Amygdala (tissue), 56 donors: ENCODE measurements at regions not wholly inside any gene's neighbourhood (a gene's known extent, or its start where the extent isn't known, plus 50 kb on each side); places are given as distances from the start of the nearest gene placed in this dataset.
"Not testable (repeated sequence)": the region's sequence is repeated elsewhere in the genome, so short reads cannot be mapped to it uniquely, and the experiment has no call there.

Experiments
- DNase-seq, 56 donors: peaks; one replicate each; lab custom pipeline; 2025; lab: John Stamatoyannopoulos, UW

DNA sequence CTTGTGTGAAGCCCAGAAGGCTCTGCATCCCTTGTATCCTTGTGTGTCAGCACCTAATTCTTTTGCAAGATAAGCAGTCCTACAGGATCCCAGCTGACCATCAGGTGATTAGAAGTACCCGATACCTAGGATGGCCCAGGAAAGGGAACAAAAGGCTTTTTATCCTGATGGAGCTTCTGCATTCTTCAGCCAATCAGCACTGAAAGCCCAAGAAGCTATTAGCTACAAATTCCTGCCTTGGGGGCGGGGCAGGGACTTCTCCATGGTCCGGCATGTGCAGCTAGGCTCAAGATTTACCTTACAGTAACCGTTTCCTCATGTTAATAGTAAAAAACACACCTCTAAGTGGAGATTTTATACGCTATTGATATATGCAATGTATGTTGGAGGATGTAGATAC is 264.6 kb upstream of the THUMPD2 start:
- DNase-seq = no peak

DNA sequence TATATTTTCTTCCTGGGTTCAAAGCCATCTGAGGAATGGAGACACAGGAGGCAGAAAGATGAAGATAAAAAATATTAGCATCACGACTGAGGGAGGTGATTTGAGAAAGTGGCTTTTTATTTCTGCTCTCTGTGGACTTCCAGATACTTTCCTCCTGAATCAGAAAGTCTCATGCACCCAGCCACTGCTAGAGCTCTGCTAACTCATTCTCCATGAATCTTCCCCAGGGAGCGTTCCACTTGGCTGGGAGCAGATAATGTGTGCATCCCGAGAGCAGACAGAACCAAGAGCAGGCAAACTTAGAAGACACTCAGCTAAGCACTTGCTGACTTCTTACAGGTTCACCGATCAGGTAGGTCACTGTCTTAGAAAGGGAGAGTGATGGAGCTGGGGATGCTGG is 264.1 kb upstream of the THUMPD2 start:
- DNase-seq = no peak

DNA sequence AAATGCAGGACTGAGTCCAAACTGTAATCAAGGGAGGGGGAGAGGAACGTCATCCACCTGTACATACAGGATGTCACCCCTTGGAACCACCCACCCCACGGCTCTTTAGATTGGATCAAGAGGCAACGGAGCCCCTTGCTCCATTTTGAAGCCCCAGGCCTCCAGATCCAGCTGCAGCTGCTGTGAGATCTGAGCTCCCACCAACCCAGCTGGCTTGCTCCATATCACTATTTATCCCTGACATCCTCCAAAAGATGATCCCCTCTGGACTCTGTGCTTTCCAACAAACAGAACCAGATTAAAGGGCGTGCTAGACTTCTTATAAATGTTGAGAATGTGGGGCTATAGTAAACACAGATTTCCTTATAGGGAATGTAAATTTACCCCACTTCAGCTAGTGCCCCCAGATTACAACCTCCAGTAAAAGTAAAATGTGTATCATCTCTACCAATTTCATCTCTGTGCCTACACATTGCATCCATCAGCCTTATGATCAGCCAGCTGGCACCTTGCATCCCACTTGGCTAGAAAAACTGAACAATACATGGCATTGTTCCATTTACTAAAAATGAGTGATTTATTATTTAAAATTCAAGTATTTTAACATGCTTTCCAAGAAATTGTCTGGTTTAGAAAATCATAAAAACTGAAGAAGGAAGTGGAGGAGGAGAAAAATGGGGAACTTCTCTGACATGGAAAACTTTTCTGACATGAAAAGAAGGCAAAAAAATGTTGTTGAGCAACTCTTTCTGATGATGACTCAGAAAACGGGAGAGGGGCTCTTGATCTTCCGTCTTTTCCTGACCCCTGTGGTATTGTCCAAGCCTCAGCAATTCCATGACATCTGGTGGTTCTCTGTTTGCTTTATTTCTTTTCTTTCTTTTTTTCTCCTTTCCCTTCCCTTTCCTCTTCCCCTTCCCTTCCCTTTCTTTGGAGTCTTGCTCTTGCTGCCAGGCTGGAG is 262.6 kb upstream of the THUMPD2 start:
- DNase-seq = peak in 2 of 56 donors; percentile 3 to 22

DNA sequence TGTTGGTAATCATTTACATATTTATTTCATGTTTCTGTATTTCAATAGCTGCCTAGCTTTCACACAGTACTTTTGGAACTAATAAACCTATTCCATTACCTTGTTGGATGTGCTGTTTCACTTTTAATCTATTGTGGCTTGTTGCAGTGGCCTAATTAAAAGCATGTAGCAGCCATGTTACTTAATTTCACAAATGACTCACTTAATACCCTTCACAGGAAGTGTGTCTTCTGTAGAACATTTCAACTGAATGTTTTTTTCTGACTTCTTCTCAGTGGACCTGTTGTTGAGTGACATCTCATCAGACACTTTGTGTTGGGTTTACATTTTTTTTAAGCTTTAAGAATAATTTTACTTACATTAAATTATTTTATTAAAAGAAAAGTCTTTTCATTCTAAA is 260.5 kb upstream of the THUMPD2 start:
- DNase-seq = no peak

DNA sequence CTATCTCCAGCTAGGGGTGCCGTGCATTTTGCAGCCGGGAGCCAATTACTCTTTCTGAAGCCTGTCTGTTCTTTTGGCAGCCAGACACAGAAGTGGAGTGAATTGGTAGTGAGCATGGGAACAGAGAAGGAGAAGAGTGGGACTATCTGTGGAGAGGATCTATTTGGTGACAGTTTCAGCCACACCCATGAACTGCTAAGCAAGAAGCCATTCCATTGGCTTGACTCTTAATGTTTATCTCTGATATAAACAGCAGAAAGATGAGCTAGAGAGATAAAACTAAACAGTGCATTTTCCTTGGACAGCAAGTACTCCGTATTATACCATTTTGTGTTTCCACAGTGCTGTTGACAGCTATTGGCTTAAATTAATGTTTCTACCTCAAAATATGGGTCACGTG is 259.6 kb upstream of the THUMPD2 start:
- DNase-seq = no peak

DNA sequence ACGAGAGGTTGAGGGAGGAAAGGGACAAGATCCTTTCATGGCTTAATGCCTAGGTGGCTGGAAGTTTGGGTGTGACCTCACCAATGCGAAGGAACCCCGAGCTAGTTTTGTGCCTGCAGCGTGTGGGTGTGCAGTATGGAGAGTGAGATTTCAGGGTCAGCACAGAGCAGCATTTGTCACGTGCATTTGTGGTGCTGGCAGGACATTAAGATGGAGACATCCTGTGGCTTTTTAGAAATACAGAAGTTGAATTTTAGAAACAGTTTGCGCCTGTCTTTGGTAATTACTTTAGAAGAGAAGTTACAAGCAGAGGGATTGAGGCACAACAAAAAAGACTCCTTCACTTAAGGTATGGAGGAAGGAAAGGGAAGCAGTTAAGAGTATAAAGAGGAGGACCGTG is 258.2 kb upstream of the THUMPD2 start:
- peak in 2 of 56 donors; percentile 1 to 25 for DNase-seq

DNA sequence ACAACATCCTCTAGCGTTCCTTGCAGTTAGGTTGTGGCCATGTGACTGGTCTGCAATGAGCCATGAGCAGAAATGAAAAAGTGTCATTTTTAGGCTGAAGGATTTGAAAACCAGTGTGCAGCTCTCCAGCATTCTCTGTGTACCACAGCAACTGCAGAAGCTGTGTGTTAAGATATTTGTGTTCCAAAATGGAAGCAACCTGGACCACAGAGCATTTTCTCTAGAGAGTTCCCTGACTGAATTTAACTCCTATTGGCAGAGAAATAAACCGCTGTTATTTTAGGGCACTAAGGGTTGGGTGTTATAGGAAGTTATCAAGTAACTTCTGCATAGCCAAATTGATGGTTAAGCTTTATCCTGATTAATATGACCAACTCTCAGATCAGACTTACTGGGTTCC is 257.2 kb upstream of the THUMPD2 start:
- no peak for DNase-seq

DNA sequence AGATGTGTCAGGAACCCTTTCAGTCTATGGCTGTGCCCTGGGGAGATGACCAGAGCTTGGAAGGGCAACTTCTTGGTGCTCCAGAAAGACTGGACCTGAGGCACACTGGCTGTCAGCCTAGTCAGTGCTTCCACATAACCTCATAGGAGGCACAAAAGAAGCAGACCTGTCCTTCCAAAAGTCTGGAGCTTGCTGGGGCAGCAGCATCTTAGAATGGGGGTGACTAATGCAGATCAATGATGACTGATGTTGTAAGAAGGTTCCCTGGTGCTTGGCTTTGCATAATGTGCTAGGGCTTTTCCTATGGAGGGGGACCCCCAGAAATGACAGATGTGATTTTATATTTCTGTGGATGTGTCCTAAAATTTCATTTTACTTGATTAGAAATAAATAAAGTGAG is 255.7 kb upstream of the THUMPD2 start:
- no peak for DNase-seq

DNA sequence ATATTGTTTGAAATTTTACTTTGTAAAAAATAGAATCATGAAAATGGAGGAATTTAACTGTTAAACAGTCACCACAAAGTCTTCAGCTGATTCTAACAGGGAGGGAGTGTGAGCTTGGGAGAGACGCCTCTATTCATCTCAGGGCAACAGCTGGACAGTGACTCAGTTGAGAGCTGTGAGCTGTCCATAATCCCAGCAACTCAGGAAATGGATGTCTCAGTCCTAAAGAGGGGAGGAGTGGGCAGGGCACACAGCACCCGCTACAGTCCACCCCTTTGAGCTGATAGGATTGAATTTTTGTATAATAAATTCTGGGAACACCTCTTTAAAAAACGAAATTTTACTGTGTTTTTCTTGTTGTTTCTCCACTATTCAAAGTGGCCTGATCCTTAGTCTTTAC is 255.1 kb upstream of the THUMPD2 start:
- no peak for DNase-seq

DNA sequence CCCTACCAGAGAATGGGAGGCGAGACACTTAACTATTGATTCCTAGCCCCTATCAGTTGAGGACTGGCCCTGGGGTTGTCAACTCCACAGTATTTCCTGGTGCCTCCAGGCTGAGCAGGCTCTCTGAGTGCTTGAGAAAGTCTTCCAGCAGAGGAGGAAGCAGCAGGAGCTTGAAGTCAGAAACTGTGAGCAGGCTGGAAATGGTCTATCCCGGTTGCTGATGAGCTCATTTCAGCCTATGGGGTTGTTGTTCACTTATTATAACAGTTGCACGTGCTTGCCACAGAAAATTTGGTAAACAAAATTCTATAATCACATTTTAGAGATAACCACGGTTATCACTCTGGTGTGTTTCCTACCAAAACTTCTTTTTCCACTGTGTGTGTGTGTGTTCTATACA is 254.7 kb upstream of the THUMPD2 start:
- no peak for DNase-seq

DNA sequence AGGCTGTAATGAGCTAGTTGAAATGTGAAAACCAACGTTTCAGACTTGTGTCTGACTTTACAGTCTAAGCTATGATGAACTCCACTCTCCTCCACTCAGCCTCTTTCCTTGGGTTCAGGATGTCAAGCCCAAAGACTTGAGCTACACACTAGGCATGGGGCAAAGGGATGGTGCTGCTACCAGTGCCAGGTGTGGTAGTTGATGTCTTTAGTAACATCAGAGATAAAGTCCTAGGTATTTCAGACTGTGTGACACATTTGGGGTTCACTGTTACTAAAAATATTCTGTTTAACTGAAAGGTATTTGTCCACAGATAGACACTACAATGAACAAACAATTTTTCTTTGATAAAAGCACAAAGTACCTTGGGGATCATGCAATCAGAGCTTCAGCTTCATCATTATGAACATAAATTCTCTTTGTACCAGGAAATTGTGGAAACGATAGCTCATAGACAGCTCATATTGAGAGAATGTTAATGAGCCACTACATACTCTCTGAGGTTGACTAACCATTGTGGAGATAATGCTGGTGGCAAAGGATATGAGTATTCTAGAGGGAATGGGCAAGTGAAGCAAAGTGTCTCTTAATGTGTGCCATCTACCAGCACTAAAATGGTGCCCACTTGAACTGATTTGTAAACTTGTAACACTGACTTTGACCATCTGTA is 253.7 kb upstream of the THUMPD2 start:
- DNase-seq = no peak

DNA sequence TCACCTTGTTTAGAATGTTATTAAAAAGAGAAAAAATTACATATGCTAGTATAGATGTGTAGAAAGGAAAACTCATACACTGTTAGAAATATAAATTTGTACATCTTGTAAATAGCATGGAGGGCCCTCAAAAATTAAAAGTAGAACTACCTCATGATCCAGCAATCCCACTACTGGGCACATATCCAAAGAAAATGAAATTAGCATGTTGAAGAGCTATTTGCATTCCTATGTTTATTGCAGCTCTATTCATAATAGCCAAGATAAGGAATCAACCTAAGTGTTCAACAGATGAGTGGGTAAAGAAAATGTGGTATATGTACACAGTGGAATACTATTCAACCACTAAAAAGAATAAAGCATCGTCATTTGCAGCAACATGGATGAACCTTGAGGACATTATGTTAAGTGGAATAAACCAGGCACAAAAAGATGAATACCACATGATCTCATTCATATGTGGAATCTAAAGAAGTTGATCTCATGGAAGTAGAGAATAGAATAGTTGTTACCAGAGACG is 251.5 kb upstream of the THUMPD2 start:
- no peak for DNase-seq

DNA sequence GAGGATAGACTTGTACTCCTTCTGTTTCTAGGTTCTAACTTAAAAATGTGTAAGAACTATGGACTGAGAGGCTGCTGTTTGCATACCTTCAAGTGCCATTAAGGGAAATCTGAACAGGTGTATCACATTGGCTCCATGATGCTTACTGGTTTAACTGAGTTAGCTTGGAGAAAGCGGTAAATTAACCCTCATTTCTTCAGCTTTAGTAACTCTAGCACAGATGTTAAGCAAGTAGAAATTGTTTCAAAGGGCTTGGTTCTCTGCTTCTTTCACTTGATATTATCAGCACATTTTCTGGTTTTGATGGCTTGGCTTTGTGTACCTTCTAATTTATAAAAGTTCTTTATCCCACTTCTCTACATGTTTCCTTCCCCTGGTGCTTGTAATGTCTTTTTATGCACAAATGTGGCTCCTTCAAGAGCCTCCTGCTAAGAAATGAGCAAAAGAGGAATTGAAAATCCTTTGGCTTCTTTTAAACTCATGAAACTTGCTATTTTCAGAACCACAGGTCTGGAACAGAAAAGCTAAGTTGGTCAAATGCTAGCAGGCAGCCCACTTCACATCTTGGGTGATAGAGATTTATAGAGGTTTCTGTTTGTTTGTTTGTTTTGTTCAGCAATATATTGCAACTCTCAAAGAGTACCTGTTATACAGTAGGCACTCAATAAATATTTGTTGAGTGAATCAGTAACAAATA is 249.9 kb upstream of the THUMPD2 start:
- no peak for DNase-seq

DNA sequence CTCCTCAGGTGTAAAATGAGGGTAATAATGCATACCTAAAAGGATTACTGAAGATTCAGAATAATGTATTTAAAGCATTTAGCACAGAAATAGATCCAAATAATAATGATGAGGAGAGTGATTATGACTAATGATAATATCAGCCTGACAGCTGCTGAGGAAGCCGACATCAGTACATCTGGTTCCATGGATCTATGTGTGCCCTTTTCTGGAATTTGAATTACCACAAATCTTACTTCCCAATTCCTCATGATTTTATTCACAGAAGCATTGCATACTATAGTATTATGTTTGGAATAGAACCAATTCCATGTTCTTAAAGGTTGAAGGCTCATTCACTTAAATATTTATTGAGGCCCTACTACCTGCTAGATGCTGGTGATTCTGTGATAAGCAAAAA is 248.9 kb upstream of the THUMPD2 start:
- no peak for DNase-seq

DNA sequence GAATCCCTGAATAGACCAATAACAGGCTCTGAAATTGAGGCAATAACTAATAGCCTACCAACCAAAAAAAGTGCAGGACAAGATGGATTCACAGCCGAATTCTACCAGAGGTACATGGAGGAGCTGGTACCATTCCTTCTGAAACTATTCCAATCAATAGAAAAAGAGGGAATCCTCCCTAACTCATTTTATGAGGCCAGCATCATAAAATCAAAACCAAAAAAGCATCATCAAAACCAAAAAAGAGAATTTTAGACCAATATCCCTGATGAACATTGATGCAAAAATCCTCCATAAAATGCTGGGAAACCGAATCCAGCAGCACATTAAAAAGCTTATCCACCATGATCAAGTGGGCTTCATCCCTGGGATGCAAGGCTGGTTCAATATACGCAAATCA is 246.2 kb upstream of the THUMPD2 start:
- not testable (repeated sequence) for DNase-seq

DNA sequence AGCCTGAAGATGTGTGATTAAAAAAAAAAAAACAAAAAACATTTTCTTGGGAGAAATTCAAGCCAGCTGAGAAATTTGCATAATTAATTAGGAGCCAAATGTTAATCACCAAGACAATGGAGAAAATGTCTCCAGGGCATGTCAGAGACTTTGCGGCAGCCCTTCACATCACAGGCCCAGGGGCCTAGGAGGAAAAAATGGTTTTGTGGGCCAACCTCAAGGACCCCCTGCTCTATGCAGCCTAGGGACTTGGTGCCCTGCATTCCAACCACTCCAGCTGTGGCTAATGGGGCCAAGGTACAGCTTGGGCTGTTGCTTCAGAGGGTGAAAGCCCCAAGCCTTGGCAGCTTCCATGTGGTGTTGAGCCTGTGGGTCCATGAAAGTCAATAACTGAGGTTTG is 241.9 kb upstream of the THUMPD2 start:
- no peak for DNase-seq

DNA sequence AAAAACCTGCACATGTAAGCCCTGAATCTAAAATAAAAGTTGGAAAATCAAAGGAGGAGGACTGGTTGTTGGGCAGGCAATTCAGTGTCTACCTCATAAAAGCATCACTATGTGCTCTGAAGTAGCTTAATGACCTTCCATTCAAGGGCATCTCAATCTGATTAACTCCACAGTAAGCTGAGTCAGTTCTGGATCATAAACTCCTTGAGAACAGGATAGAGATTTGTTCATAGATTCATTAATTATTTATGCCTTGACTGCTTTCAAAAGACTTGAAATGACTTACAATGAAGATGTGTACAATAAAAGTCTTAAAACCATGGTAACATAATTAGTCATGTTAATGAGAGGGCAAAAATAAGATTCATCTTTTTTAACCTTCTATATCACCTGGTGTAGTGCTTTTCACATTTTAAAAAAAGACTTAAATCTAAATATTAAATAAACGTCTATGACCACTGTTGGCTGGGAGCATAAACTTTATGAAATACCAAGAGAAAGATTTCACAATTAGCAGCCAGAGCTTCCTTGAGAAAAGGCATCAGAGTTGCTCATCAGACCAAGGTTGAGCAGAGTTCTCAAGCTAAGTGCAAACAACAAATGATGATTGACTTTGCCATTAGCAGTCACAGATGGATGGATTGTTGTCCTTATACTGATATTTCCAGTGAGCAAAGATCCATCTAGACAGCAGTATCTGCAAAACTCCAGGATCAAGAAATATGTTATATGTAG is 237.3 kb upstream of the THUMPD2 start:
- DNase-seq = no peak

DNA sequence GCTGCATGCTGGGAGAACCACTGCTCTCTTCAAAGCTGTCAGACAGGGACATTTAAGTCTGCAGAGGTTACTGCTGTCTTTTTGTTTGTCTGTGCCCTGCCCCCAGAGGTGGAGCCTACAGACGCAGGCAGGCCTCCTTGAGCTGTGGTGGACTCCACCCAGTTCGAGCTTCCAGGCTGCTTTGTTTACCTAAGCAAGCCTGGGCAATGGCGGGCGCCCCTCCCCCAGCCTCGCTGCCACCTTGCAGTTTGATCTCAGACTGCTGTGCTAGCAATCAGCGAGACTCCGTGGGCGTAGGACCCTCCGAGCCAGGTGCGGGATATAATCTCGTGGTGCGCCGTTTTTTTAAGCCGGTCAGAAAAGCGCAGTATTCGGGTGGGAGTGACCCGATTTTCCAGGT is 234.9 kb upstream of the THUMPD2 start:
- not testable (repeated sequence) for DNase-seq

DNA sequence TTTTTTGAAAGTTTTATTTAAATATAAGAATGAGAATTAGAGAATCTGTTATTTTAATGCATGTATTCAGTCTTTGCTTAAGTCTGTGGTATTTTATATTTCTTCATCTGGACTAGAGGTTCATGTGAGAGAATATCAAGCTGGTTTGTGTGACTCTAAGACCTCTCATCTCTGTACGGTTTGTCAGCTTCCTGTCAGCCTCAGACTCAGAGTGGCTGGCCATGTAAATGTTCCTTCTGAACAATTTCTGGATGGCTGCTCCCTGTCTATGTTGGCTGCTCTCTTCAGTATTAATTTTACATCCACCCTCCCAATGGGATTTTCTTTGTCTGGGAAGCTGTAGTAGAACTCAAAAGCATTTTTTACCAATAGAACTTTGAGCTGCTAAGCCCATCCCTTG is 225.3 kb upstream of the THUMPD2 start:
- no peak for DNase-seq

DNA sequence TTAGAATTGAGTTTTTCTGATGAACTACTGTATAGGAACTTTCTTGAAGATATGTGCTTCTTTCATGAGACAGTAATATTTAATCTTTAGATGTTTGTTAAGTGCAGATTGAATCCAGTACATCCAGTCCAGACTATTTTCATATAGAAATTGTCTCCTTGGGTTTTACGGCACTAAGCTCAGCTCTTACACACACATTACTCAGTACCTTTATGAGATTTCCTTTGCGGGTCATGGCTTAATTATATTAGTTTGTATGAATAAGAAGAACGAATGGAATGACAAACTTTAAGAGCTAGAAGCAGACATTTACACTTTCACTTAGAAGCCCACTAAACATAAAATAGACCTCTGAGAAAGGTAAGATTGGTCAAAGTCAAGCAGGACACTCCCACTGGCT is 223.3 kb upstream of the THUMPD2 start:
- DNase-seq = no peak
